Inferior parietal cortex (tissue), 1 donor: ENCODE measurements at regions not wholly inside any gene's neighbourhood (a gene's known extent, or its start where the extent isn't known, plus 50 kb on each side); places are given as distances from the start of the nearest gene placed in this dataset.

Experiments
- DNase-seq: peaks from one replicate; pipeline ENCODE4 v3.0.0-alpha.2; 2016; ENCODE audit errors: extremely low spot score

- no peak for DNase-seq
Measured at GRCh38 chr3:101172516-101172915, 147.9 kb downstream of the IMPG2 start.

GRCh38 chr3:101171681-101172191 lies 148.6 kb downstream of the IMPG2 start:
- no peak for DNase-seq

GRCh38 chr3:101170806-101171558 lies 149.4 kb downstream of the IMPG2 start:
- no peak for DNase-seq

- no peak for DNase-seq
Measured at GRCh38 chr3:101170062-101170771, 150.2 kb downstream of the IMPG2 start.

GRCh38 chr3:101169516-101169915 lies 150.9 kb downstream of the IMPG2 start:
- no peak for DNase-seq

- no peak for DNase-seq
Measured at GRCh38 chr3:101167376-101167775, 153.0 kb downstream of the IMPG2 start.

GRCh38 chr3:101166150-101166549 lies 154.2 kb downstream of the IMPG2 start:
- no peak for DNase-seq

GRCh38 chr3:101163554-101163953 lies 156.8 kb downstream of the IMPG2 start:
- DNase-seq = no peak

GRCh38 chr3:101159478-101159877 lies 160.9 kb downstream of the IMPG2 start:
- DNase-seq = no peak

GRCh38 chr3:101158374-101158773 lies 162.0 kb downstream of the IMPG2 start:
- no peak for DNase-seq

GRCh38 chr3:101156787-101157345 lies 163.5 kb downstream of the IMPG2 start:
- DNase-seq = no peak

- DNase-seq = no peak
Measured at GRCh38 chr3:101155825-101156224, 162.6 kb upstream of the ABI3BP start.

GRCh38 chr3:101154401-101154800 lies 161.2 kb upstream of the ABI3BP start:
- DNase-seq = no peak

GRCh38 chr3:101151286-101151913 lies 158.2 kb upstream of the ABI3BP start:
- no peak for DNase-seq

- DNase-seq = no peak
Measured at GRCh38 chr3:101150504-101150903, 157.3 kb upstream of the ABI3BP start.

GRCh38 chr3:101149707-101150106 lies 156.5 kb upstream of the ABI3BP start:
- no peak for DNase-seq

- no peak for DNase-seq
Measured at GRCh38 chr3:101149251-101149650, 156.0 kb upstream of the ABI3BP start.

- no peak for DNase-seq
Measured at GRCh38 chr3:101148001-101148400, 154.8 kb upstream of the ABI3BP start.

GRCh38 chr3:101146946-101147345 lies 153.7 kb upstream of the ABI3BP start:
- no peak for DNase-seq

- no peak for DNase-seq
Measured at GRCh38 chr3:101144105-101144504, 150.9 kb upstream of the ABI3BP start.

GRCh38 chr3:101143012-101143411 lies 149.8 kb upstream of the ABI3BP start:
- peak; percentile 48 for DNase-seq

GRCh38 chr3:101142160-101142559 lies 148.9 kb upstream of the ABI3BP start:
- DNase-seq = no peak
